GM12891 (cell line): ENCODE measurements at regions not wholly inside any gene's neighbourhood (a gene's known extent, or its start where the extent isn't known, plus 50 kb on each side); places are given as distances from the start of the nearest gene placed in this dataset.

Experiments used
- PAX5 ChIP-seq: IDR thresholded peaks from 2 replicates; pipeline ENCODE4 v1.6.1; 2011; ENCODE audit warnings: low read length, moderate library complexity, mild to moderate bottlenecking; ENCODE audit not compliant: insufficient read depth, severe bottlenecking
- POLR2A ChIP-seq: IDR thresholded peaks from 2 replicates; pipeline ENCODE4 v1.6.1; 2011; ENCODE audit warnings: low read depth, low read length, control low read depth
- POLR2AphosphoS5 ChIP-seq: IDR thresholded peaks from 2 replicates; pipeline ENCODE4 v1.6.1; 2011; ENCODE audit warnings: low read depth, low read length, control low read depth
- POU2F2 ChIP-seq: IDR thresholded peaks from 2 replicates; pipeline ENCODE4 v1.6.1; 2011; ENCODE audit warnings: low read depth, mild to moderate bottlenecking, control low read depth, low read length, moderate library complexity
- TAF1 ChIP-seq: IDR thresholded peaks from 2 replicates; pipeline ENCODE4 v1.6.1; 2011; ENCODE audit warnings: low read depth, low read length, control low read depth

GRCh38 chr13:21938168-21938567 is 267.3 kb downstream of the FGF9 start:
- TF ChIP-seq POLR2AphosphoS5 (no peak), POLR2A (no peak), TAF1 (no peak), POU2F2 (no peak), PAX5 (no peak)
